ENCODE measurements at regions not wholly inside any gene's neighbourhood (a gene's known extent, or its start where the extent isn't known, plus 50 kb on each side); places are given as distances from the start of the nearest gene placed in this dataset.
"Not testable (repeated sequence)": the region's sequence is repeated elsewhere in the genome, so short reads cannot be mapped to it uniquely, and the experiment has no call there.

DNA sequence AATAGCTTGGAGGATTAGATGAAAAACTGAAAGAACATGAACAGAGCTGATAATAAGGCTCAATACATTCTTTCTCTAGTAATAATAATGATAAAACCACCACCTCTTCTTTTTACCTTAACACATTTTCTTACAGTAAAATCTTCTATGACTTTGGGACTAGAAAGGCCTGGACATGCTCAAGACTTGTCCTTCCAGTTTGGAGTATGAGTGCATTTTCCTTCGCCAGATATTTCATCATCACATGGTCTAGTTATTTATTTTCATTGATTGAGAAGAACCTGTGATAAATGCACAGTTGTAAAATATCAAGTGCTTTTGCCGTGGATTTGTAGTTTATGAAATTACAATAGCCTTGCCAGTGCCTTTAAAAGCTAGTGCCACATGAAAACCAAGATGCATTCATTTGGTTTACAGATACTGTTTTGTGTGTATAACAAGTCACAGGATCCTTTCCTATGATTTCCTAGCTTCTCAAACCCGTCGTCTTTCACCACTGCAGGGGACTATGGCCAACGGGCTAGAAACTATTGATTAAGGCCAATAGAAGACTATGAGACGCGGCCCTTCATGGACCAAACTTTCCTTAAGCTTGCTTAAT lies 200.2 kb upstream of the ZNF217 start:
- Mint-ChIP-seq H3K9me3 (peaks cover 10% of the 10 kb centered on the region), H3K27ac (peak overlapping the region; percentile 54), H3K27me3 (no peaks in the 10 kb centered on the region), H3K36me3 (no peaks in the 10 kb centered on the region), H3K4me3 (no peak overlapping the region), H3K4me1 (ENCODE audit: unreplicated experiment) (peaks cover 29% of the 10 kb centered on the region)
- TF ChIP-seq, protein P1, sequence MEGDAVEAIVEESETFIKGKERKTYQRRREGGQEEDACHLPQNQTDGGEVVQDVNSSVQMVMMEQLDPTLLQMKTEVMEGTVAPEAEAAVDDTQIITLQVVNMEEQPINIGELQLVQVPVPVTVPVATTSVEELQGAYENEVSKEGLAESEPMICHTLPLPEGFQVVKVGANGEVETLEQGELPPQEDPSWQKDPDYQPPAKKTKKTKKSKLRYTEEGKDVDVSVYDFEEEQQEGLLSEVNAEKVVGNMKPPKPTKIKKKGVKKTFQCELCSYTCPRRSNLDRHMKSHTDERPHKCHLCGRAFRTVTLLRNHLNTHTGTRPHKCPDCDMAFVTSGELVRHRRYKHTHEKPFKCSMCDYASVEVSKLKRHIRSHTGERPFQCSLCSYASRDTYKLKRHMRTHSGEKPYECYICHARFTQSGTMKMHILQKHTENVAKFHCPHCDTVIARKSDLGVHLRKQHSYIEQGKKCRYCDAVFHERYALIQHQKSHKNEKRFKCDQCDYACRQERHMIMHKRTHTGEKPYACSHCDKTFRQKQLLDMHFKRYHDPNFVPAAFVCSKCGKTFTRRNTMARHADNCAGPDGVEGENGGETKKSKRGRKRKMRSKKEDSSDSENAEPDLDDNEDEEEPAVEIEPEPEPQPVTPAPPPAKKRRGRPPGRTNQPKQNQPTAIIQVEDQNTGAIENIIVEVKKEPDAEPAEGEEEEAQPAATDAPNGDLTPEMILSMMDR (conservative IDR thresholded peaks at IDR 0.05): no peak
- DNase-seq (ENCODE audit: extremely low spot score, unreplicated experiment): no peak

- Mint-ChIP-seq H3K9me3 (peaks cover 10% of the 10 kb centered on the region), H3K27ac (peak overlapping the region; percentile 54), H3K36me3 (no peaks in the 10 kb centered on the region), H3K4me3 (peak overlapping the region; percentile 18), H3K4me1 (ENCODE audit: unreplicated experiment) (peaks cover 32% of the 10 kb centered on the region), H3K27me3 (no peaks in the 10 kb centered on the region)
- TF ChIP-seq, protein P1 (conservative IDR thresholded peaks at IDR 0.05): no peak
- no peak for DNase-seq (ENCODE audit: extremely low spot score, unreplicated experiment)
Observed at GRCh38 chr20:53792946-53793536, 199.4 kb upstream of the ZNF217 start.

- H3K27ac Mint-ChIP-seq: peak overlapping the region; percentile 90
- H3K36me3 Mint-ChIP-seq: no peaks in the 10 kb centered on the region
- H3K27me3 Mint-ChIP-seq: no peaks in the 10 kb centered on the region
- peaks cover 45% of the 10 kb centered on the region for H3K4me1 Mint-ChIP-seq (ENCODE audit: unreplicated experiment)
- H3K9me3 Mint-ChIP-seq: peaks cover 10% of the 10 kb centered on the region
- TF ChIP-seq, protein P1 (conservative IDR thresholded peaks at IDR 0.05): no peak
- DNase-seq (ENCODE audit: extremely low spot score, unreplicated experiment): no peak
- no peak overlapping the region for H3K4me3 Mint-ChIP-seq
Observed at GRCh38 chr20:53789989-53790675, 196.5 kb upstream of the ZNF217 start.

- DNase-seq (ENCODE audit: extremely low spot score, unreplicated experiment): no peak
Observed at GRCh38 chr20:53788253-53789022, 194.8 kb upstream of the ZNF217 start.

DNA sequence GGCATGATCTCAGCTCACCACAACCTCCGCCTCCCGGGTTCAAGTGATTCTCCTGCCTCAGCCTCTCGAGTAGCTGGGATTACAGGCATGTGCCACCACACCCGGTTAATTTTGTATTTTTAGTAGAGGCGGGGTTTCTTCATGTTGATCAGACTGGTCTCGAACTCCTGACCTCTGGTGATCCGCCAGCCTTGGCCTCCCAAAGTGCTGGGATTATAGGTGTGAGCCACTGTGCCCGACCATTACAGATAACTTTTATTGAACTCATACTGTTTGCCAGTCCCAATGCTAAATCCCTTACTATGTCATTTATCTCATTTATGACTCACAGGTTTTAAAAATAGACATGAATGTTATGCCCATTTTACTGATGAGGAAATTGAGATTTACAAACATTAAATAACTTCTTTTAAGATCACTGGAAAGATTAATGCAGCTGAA lies 193.9 kb upstream of the ZNF217 start:
- not testable (repeated sequence) for DNase-seq (ENCODE audit: extremely low spot score, unreplicated experiment); H3K9me3 Mint-ChIP-seq; H3K4me3 Mint-ChIP-seq; H3K27me3 Mint-ChIP-seq; H3K36me3 Mint-ChIP-seq
- peak overlapping the region; percentile 75 for H3K27ac Mint-ChIP-seq
- H3K4me1 Mint-ChIP-seq (ENCODE audit: unreplicated experiment): peaks cover 36% of the 10 kb centered on the region

More at GRCh38 chr20:53788253-53789022, 194.8 kb upstream of the ZNF217 start:
- no peaks in the 10 kb centered on the region for H3K36me3 Mint-ChIP-seq
- TF ChIP-seq, protein P1 (conservative IDR thresholded peaks at IDR 0.05): no peak
- peaks cover 13% of the 10 kb centered on the region for H3K9me3 Mint-ChIP-seq
- no peaks in the 10 kb centered on the region for H3K27me3 Mint-ChIP-seq
- H3K27ac Mint-ChIP-seq: no peak overlapping the region
- H3K4me1 Mint-ChIP-seq (ENCODE audit: unreplicated experiment): peaks cover 45% of the 10 kb centered on the region
- no peak overlapping the region for H3K4me3 Mint-ChIP-seq
